GM10266 (cell line): ENCODE measurements at regions not wholly inside any gene's neighbourhood (a gene's known extent, or its start where the extent isn't known, plus 50 kb on each side); places are given as distances from the start of the nearest gene placed in this dataset.
"Not testable (repeated sequence)": the region's sequence is repeated elsewhere in the genome, so short reads cannot be mapped to it uniquely, and the experiment has no call there.

ENCODE experiments used
- DNase-seq: peaks from one replicate; pipeline ENCODE4 v3.0.0; 2012; ENCODE audit errors: extremely low spot score
- TF ChIP-seq, protein P1 (sequence below): IDR thresholded peaks from 2 replicates; pipeline ENCODE4 v1.5.1; 2012; ENCODE audit warnings: mild to moderate bottlenecking, low read depth; ENCODE audit not compliant: control insufficient read depth, insufficient read depth; ENCODE audit errors: missing control alignments

- TF ChIP-seq, protein P1, sequence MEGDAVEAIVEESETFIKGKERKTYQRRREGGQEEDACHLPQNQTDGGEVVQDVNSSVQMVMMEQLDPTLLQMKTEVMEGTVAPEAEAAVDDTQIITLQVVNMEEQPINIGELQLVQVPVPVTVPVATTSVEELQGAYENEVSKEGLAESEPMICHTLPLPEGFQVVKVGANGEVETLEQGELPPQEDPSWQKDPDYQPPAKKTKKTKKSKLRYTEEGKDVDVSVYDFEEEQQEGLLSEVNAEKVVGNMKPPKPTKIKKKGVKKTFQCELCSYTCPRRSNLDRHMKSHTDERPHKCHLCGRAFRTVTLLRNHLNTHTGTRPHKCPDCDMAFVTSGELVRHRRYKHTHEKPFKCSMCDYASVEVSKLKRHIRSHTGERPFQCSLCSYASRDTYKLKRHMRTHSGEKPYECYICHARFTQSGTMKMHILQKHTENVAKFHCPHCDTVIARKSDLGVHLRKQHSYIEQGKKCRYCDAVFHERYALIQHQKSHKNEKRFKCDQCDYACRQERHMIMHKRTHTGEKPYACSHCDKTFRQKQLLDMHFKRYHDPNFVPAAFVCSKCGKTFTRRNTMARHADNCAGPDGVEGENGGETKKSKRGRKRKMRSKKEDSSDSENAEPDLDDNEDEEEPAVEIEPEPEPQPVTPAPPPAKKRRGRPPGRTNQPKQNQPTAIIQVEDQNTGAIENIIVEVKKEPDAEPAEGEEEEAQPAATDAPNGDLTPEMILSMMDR = no peak
- DNase-seq = no peak
Observed at GRCh38 chr16:86854058-86854621, 275.8 kb downstream of the FOXL1 start.

- TF ChIP-seq, protein P1 = no peak
- no peak for DNase-seq
Observed at GRCh38 chr16:86854626-86855294, 276.4 kb downstream of the FOXL1 start.

DNA sequence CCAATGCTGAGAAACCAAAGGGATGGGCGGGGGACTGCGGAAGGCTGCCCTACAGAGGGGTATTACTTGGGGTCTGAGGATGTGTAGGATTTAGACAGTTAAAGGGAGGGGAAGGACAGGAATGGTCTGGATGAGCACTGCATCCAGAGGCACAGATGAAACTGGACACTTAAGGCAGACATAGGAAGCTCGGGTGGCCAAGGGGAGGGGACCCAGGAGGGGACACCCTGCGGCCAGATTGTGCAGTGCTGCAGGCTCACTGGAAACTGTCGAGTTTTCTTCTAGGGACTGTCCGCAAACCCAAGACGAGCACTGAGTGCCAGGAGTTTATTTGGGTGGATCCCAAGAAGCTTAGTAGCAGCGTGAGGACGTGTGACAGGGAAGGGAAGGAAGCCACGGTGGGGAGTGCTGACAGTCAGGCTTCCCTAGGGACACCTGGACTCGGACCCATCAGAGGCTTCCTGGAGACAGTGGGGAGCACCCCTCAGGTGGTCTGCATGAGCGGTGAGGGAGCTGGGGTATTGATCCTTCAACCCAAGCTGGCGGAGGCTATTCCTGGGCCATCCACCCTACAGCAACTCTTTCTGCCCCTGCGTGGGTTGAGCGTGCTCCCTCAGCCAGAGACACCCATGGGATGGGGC is 278.7 kb downstream of the FOXL1 start:
- DNase-seq = no peak
- TF ChIP-seq, protein P1 = no peak

GRCh38 chr16:86857807-86858206 is 279.5 kb downstream of the FOXL1 start:
- TF ChIP-seq, protein P1 = no peak
- DNase-seq = no peak

- no peak for DNase-seq
- TF ChIP-seq, protein P1 = no peak
Observed at GRCh38 chr16:86858501-86858900, 280.2 kb downstream of the FOXL1 start.

GRCh38 chr16:86861270-86861858 is 283.0 kb downstream of the FOXL1 start:
- not testable (repeated sequence) for DNase-seq

DNA sequence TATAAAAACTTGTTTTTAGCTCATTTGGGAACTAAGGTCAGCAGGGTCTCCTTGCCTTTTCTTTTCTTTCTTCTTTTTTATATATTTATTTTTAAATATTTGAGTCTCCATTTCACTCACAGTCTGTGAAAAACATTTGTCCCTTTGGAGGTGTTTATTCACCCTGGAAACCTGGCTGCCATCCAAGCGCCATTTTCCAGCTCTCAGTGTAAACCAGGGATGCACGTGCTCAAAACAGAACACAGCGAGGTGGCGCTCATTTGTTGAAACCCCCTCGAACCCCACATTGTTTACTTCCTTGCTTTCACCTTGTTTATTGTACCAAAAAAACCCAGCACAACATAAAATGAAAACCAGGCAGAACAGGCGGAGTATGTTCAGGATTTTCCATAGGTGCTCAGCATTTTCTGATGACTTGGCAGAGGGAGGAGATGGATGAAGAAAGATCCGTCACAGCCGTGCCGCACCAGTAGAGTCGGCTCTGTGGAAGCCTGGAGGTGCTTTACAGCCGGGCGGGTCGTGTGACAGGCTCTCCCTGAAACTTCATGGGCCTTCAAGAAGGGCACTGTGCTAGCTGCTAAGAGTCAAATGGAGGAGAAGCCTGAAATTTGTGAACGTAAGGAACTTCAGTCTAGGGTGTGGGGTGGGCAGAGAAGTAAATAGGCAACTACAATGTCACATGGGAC is 284.4 kb downstream of the FOXL1 start:
- no peak for DNase-seq
- TF ChIP-seq, protein P1 = no peak
